Activated T-helper 1 cell treated with Interleukin-2 at 50 U/mL for 16 hours (primary cell): ENCODE measurements at regions not wholly inside any gene's neighbourhood (a gene's known extent, or its start where the extent isn't known, plus 50 kb on each side); places are given as distances from the start of the nearest gene placed in this dataset.
"Not testable (repeated sequence)": the region's sequence is repeated elsewhere in the genome, so short reads cannot be mapped to it uniquely, and the experiment has no call there.

Experiments
- DNase-seq: peaks from one replicate; pipeline ENCODE4 v3.0.0-alpha.2; 2020; ENCODE audit warnings: low read depth

- DNase-seq: no peak
These were observed 150.6 kb upstream of the UBE2E3 start for GRCh38 chr2:180829836-180830235.

DNA sequence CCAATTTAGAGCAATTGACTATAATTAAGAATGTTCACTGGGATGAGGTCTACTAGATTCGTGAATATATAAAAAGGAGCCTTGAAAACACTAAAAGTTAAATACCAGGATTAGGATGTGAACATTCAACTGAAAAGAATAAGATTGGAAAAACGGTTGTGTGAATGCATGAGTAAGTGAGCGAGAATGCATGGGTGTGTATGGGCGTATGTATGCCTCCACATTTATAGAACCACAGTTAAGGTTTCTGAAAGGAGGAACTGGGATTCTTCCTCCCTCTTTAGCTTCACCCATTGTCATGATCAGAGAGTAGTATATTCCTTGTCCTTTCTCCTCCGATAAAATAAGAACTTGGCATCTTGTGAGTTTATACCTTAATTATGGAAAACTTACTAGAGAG, 151.1 kb upstream of the UBE2E3 start:
- DNase-seq: no peak

DNA sequence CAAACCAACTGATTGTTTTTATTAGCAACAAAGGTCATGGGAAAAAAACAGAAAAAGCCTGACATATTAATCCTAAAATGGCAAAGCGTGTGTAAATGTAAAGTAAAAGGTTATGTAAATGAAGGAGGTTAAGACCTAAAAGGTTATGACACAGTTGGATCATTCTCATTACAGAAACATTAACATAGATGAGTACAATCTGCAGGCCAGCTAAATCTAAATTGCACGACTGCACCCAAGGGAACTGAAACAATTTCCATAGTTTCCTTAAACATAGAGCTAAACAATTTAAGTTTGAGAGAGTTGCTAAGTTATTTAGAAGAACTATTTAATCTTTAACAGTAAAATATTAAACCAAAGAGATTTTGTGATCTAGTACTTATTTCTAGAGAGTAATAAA, 151.6 kb upstream of the UBE2E3 start:
- DNase-seq: no peak

GRCh38 chr2:180823546-180824141, 156.8 kb upstream of the UBE2E3 start:
- DNase-seq: no peak

GRCh38 chr2:180819106-180819505, 161.3 kb upstream of the UBE2E3 start:
- no peak for DNase-seq

GRCh38 chr2:180818700-180819099, 161.7 kb upstream of the UBE2E3 start:
- not testable (repeated sequence) for DNase-seq

DNA sequence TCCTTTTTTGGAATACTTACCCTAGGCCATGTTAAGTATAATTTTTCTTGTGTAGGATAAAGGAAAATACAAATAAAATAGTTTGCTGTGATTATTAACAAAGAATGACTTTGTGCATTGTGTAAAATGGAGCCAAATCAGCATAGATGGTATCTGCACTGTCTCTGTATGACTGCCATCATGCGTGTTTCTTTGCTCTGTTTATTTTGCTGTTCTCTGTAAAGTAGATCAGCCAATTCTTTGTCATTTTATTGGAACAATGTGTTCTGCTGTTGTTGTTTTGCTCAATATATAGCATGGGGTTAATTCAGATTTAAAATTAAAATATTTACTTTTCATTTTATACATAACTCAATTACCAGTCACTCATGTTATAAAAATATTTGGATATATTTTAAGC, 181.3 kb upstream of the UBE2E3 start:
- no peak for DNase-seq

DNA sequence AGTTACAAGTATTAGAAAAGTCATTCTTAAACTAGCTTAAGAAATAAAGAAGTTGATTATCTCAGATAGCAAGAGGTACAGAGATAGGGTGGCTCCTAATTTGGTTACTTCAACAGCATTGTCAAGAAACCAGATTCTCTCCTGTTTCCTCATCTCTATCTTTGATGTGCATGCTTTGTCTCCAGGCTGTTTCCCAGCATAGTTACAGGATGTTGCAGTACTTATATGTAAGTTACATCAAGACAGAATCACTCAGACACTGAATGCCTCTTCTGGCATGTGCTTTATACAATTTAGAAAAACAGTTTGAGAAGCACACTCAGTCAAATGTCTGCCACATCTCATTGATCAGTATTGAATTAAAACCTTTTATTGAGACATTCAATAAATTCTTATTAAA, 189.5 kb upstream of the UBE2E3 start:
- no peak for DNase-seq

DNA sequence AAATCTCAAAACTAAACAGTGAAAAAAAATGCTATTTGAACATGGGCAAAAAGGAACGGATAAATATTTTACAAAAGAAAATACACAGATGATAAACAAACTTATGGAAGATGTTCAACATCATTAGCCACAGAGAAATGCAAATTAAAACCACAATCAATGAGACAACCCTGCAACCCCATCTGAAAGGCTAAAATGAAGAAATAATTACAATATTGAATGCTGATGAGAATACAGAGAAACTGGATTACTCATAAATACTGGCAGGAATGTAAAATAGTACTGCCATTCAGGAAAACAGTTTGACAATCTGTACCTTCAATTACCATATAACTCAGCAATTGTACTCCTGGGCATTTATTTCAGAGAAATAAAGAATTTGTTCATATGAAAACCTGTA, 193.1 kb upstream of the UBE2E3 start:
- DNase-seq: no peak

GRCh38 chr2:180781276-180781675, 199.1 kb upstream of the UBE2E3 start:
- no peak for DNase-seq

- DNase-seq: no peak
These were observed 202.1 kb upstream of the UBE2E3 start for GRCh38 chr2:180778291-180778690.

DNA sequence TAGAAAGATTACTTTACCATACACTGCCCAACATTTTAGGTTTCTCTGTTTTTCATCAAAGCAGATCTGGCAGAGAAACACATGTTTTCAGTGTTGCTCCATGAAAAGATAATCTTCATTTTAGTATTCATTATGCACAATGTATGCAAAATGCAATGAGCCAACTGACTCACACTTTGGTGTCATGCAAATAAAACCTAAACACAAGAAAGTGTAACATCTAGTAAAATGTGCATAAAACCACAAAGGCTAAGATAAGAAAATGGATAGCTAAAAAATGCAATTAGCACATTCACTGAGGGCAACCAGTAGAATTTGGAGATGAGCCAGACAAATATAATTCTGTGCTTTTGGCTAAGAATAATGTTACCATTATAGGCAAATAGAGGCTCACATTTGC, 203.5 kb upstream of the UBE2E3 start:
- DNase-seq: no peak

DNA sequence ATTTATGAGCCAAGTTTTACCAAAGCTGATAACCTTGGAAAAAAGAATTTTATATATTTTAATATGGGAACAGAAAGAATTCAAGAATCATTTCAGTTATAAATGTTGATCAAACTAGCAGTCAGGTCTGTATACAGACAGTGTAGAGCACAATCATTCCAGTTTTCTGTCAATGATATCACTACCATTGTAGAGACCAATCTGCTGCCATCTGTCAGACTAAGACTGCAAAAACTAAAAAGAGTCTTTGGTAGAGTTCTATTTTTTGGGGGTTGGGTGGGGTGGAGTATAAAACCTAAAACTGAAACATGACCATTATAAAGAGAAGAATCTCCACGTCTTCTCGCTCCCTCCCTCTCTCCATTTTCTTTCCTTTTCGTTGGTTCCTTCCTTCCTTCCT, 204.7 kb upstream of the UBE2E3 start:
- DNase-seq: no peak

- DNase-seq: not testable (repeated sequence)
These were observed 215.1 kb upstream of the UBE2E3 start for GRCh38 chr2:180765316-180765715.

- no peak for DNase-seq
These were observed 217.0 kb upstream of the UBE2E3 start for GRCh38 chr2:180763263-180763989.

GRCh38 chr2:180761224-180761623, 219.2 kb upstream of the UBE2E3 start:
- DNase-seq: no peak

DNA sequence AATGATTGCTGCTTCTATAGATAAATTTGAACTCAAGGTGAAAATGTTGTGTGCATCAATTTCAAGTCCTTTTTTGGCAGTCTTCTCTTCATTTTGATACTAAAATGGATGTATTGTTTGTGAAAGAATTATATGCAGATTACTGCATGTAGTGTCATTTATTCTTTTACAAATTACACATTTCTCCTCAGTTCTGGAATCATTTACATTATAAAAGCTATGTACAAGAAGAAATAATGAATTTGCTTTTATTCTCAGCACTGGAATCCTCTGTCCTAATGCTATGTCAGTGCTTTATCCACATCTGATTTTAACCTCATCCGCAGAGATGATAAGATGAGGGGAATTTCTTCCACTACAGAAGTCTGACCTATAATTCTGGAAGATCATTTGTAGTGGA, 220.8 kb upstream of the UBE2E3 start:
- DNase-seq: no peak

DNA sequence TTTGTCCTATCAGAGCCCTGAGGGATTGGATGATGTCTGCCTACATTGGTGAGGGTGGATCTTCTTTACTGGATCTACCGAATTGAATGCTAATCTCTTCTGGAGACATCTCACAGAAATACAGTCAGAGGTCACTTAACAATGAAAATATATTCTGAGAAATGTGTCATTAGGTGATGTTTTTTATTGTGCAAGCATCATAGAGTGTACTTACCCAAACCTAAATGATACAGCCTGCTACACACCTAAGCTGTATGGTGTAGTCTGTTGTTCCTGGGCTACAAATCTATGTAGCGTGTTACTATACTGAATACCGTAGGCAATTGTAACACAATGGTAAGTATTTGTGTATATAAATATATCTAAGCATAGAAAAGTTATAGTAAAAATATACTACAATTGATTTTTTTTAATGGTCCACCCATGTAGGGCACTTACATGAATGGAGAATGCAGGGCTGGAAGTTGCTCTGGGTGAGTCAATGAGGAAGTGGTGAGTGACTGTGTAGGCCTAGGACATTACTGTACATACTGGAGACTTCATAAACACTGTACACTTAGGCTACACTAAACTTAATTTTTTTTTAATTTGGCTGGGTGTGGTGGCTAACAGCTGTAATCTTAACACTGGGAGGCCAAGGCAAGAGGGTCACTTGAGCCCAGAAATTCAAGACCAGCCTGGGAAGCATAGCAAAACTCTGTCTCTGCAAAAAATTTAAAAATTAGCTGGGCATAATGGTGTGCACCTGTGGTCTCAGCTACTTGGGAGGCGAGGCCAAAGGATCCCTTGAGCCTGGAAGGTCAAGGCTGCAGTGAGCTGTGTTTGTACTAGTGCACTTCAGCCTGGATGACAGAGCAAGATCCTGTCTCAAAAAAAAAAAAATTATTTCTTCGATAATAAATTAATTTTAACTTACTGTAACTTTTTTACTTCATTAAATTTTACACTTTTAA, 226.3 kb upstream of the UBE2E3 start:
- no peak for DNase-seq

GRCh38 chr2:180751306-180751920, 229.0 kb upstream of the UBE2E3 start:
- DNase-seq: no peak

- no peak for DNase-seq
These were observed 232.7 kb upstream of the UBE2E3 start for GRCh38 chr2:180747728-180748127.

DNA sequence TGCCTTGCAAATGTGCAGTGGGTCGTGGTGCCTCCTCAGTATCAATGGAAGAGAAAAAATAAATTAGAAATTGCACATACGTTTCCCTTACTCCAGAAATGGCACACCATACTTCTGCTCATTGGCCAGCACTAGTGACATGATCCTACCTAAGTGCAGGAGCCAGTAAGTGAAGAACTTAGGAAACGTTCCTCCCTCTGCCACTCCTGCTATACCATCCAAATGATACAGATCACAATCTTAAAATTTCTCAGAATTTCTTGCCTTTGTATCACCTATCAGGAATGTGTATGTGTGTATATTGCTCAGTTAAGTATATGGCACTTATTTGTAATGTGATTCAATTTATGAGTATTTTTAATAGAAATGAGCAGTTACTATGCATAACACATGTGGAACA, 237.0 kb upstream of the UBE2E3 start:
- DNase-seq: no peak

DNA sequence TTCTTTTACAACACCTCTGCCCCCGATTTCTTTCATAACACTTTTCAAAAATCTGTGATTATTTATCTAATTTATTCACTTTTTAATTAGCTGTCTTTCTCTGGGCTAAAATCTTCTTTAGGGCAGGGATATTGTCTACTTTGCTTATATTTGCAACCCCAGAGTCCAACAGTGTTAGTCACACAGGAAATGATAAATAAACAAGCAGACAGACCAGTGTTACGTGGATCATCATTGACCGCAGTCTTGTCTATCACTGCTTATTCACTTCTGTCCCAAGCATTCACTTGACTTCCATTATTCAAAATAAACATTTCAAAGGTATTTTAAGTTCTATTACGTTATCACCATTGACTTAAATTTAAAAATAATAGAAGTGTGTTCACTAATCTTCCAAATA, 237.6 kb upstream of the UBE2E3 start:
- DNase-seq: no peak

DNA sequence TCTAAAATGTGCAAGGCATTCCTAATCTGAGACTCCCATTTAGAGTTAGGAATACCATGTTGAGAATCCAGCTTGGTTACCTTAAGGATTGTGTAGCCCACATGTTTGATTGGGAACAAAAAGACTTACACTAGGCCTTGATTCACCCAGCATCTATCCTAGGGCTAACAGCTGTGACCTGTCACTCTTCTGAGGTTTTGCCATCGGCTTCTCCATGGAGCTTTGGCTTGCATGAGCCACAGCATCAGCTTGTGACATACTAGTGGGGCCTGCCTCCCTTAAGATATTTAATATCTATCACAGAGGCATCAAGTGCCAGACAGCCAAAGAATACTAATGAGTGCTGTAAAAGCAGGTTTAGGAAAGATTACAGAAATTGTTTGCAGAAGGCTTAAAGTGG, 241.3 kb upstream of the UBE2E3 start:
- DNase-seq: no peak
